ENCODE measurements at regions not wholly inside any gene's neighbourhood (a gene's known extent, or its start where the extent isn't known, plus 50 kb on each side); places are given as distances from the start of the nearest gene placed in this dataset.

GRCh38 chr14:101049942-101050341, 146.4 kb upstream of the RTL1 start:
- H3K27me3 Mint-ChIP-seq (ENCODE audit: insufficient read depth, low read depth, poor library complexity), result peaks cover 2% of the 10 kb centered on the region
- no peak overlapping the region for H3K27ac Mint-ChIP-seq
- peaks cover 12% of the 10 kb centered on the region; the same call in 1 of the 2 replicates for H3K9me2 ChIP-seq (ENCODE audit: insufficient read depth)
- H3K4me3 ChIP-seq, result no peak overlapping the region
- H3K27me3 ChIP-seq (ENCODE audit: insufficient read depth), result no peaks in the 10 kb centered on the region
- no peaks in the 10 kb centered on the region for H3F3A ChIP-seq (replicated peaks; ENCODE audit: low read depth)
- no peak for ATAC-seq
- no peak overlapping the region for H3K4me3 Mint-ChIP-seq
- no peak overlapping the region for H2AFZ ChIP-seq
- no peaks in the 10 kb centered on the region for H3K36me3 Mint-ChIP-seq (ENCODE audit: low read depth)
- DNase-seq (ENCODE audit: low spot score), result no peak
- H3K79me2 ChIP-seq (replicated peaks; ENCODE audit: insufficient read depth), result no peaks in the 10 kb centered on the region
- no peaks in the 10 kb centered on the region for H3K36me3 ChIP-seq (ENCODE audit: insufficient read depth)
- no peaks in the 10 kb centered on the region for H4K20me1 ChIP-seq (replicated peaks; ENCODE audit: insufficient read depth)
- TF ChIP-seq NANOG (IDR thresholded peaks at IDR 0.05; ENCODE audit: borderline replicate concordance) (no peak), CREB1 (CRISPR knock-in tag; IDR thresholded peaks at IDR 0.05; ENCODE audit: low read depth) (no peak), JUNB (IDR thresholded peaks at IDR 0.05; ENCODE audit: unreplicated experiment) (no peak), CTCF (conservative IDR thresholded peaks at IDR 0.05; ENCODE audit: low read depth in 2 of 2) (no peak), STAT1 (IDR thresholded peaks at IDR 0.05; ENCODE audit: unreplicated experiment) (no peak), ZNF114 (CRISPR knock-in tag; IDR thresholded peaks at IDR 0.05) (no peak), EZH2phosphoT487 (IDR thresholded peaks at IDR 0.05; ENCODE audit: unreplicated experiment) (no peak), ETS1 (IDR thresholded peaks at IDR 0.05) (no peak), POLR2AphosphoS5 (IDR thresholded peaks at IDR 0.05; ENCODE audit: low read depth) (no peak), EZH2 (IDR thresholded peaks at IDR 0.05; ENCODE audit: low read depth, unreplicated experiment) (no peak), ZNF331 (CRISPR knock-in tag; IDR thresholded peaks at IDR 0.05; ENCODE audit: low read depth) (no peak)
- TF ChIP-seq, protein P1, sequence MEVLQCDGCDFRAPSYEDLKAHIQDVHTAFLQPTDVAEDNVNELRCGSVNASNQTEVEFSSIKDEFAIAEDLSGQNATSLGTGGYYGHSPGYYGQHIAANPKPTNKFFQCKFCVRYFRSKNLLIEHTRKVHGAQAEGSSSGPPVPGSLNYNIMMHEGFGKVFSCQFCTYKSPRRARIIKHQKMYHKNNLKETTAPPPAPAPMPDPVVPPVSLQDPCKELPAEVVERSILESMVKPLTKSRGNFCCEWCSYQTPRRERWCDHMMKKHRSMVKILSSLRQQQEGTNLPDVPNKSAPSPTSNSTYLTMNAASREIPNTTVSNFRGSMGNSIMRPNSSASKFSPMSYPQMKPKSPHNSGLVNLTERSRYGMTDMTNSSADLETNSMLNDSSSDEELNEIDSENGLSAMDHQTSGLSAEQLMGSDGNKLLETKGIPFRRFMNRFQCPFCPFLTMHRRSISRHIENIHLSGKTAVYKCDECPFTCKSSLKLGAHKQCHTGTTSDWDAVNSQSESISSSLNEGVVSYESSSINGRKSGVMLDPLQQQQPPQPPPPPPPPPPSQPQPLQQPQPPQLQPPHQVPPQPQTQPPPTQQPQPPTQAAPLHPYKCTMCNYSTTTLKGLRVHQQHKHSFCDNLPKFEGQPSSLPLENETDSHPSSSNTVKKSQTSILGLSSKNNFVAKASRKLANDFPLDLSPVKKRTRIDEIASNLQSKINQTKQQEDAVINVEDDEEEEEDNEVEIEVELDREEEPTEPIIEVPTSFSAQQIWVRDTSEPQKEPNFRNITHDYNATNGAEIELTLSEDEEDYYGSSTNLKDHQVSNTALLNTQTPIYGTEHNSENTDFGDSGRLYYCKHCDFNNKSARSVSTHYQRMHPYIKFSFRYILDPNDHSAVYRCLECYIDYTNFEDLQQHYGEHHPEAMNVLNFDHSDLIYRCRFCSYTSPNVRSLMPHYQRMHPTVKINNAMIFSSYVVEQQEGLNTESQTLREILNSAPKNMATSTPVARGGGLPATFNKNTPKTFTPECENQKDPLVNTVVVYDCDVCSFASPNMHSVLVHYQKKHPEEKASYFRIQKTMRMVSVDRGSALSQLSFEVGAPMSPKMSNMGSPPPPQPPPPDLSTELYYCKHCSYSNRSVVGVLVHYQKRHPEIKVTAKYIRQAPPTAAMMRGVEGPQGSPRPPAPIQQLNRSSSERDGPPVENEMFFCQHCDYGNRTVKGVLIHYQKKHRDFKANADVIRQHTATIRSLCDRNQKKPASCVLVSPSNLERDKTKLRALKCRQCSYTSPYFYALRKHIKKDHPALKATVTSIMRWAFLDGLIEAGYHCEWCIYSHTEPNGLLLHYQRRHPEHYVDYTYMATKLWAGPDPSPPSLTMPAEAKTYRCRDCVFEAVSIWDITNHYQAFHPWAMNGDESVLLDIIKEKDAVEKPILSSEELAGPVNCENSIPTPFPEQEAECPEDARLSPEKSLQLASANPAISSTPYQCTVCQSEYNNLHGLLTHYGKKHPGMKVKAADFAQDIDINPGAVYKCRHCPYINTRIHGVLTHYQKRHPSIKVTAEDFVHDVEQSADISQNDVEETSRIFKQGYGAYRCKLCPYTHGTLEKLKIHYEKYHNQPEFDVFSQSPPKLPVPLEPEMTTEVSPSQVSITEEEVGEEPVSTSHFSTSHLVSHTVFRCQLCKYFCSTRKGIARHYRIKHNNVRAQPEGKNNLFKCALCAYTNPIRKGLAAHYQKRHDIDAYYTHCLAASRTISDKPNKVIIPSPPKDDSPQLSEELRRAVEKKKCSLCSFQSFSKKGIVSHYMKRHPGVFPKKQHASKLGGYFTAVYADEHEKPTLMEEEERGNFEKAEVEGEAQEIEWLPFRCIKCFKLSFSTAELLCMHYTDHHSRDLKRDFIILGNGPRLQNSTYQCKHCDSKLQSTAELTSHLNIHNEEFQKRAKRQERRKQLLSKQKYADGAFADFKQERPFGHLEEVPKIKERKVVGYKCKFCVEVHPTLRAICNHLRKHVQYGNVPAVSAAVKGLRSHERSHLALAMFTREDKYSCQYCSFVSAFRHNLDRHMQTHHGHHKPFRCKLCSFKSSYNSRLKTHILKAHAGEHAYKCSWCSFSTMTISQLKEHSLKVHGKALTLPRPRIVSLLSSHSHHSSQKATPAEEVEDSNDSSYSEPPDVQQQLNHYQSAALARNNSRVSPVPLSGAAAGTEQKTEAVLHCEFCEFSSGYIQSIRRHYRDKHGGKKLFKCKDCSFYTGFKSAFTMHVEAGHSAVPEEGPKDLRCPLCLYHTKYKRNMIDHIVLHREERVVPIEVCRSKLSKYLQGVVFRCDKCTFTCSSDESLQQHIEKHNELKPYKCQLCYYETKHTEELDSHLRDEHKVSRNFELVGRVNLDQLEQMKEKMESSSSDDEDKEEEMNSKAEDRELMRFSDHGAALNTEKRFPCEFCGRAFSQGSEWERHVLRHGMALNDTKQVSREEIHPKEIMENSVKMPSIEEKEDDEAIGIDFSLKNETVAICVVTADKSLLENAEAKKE (CRISPR knock-in tag; IDR thresholded peaks at IDR 0.05), result no peak
- H3K4me2 ChIP-seq, result no peak overlapping the region
- 0 out of 3 replicates have a peak, but pooled peaks cover 2% of the 10 kb centered on the region for H3K4me1 Mint-ChIP-seq
- H3K27ac ChIP-seq (ENCODE audit: low read depth), result no peak overlapping the region
- H3K4me1 ChIP-seq (ENCODE audit: insufficient read depth), result no peaks in the 10 kb centered on the region
- peaks cover 31% of the 10 kb centered on the region for H3K9me3 Mint-ChIP-seq
